ENCODE measurements at regions not wholly inside any gene's neighbourhood (a gene's known extent, or its start where the extent isn't known, plus 50 kb on each side); places are given as distances from the start of the nearest gene placed in this dataset.
A peak's percentile ranks its signal among the peaks of the same experiment; 100 is the strongest.

DNA sequence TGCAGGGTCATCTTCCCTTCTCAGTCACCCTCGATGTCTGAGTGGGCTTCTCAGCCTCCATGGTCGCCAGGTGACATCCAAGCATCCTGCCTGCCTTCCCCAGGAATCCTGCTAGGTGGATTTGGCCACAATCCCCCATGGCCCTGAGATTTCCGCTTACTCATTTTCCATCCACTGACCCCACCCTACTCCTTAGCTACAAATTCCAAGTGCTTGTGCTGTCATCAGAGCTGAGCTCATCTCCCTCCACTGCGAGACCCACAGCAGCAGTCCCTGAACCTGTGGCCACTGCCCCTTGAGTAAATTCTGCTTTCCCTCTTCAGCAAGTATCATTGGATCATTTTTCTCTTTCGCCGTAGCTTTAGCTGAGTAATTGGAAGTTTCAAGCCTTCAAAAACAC is 90.5 kb upstream of the ANKRD10 start:
- H3K27me3 ChIP-seq (ENCODE audit: control insufficient read depth in 3 of 3, insufficient read depth in 3 of 3, low read length in 2 of 3): no peaks in the 10 kb centered on the region
- WGBS, 2 donors: 83 to 91% methylated on average over 6 of the region's 6 CpGs
- H3K4me3 ChIP-seq: no peak overlapping the region
- peaks cover 0 to 2% (median 0%) of the 10 kb centered on the region in 4 donors for H3K9me3 ChIP-seq (ENCODE audit: control insufficient read depth in 4 of 4, insufficient read depth in 3 of 4, low read length in 3 of 4)
- ATAC-seq (ENCODE audit: insufficient read depth, low FRiP score) (no peak), DNase-seq (no peak)
- no peaks in the 10 kb centered on the region for H3K36me3 ChIP-seq (ENCODE audit: control insufficient read depth in 4 of 4, insufficient read depth in 4 of 4, low read length in 4 of 4)
- peaks cover 0 to 27% (median 12%) of the 10 kb centered on the region in 5 donors for H3K4me1 ChIP-seq (ENCODE audit: control insufficient read depth in 5 of 5, insufficient read depth in 5 of 5, low read length in 5 of 5)
- TF ChIP-seq, protein P1, sequence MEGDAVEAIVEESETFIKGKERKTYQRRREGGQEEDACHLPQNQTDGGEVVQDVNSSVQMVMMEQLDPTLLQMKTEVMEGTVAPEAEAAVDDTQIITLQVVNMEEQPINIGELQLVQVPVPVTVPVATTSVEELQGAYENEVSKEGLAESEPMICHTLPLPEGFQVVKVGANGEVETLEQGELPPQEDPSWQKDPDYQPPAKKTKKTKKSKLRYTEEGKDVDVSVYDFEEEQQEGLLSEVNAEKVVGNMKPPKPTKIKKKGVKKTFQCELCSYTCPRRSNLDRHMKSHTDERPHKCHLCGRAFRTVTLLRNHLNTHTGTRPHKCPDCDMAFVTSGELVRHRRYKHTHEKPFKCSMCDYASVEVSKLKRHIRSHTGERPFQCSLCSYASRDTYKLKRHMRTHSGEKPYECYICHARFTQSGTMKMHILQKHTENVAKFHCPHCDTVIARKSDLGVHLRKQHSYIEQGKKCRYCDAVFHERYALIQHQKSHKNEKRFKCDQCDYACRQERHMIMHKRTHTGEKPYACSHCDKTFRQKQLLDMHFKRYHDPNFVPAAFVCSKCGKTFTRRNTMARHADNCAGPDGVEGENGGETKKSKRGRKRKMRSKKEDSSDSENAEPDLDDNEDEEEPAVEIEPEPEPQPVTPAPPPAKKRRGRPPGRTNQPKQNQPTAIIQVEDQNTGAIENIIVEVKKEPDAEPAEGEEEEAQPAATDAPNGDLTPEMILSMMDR (IDR thresholded peaks at IDR 0.05; ENCODE audit: control extremely low read depth, extremely low read depth): no peak
- H3K27ac ChIP-seq (ENCODE audit: low read depth in 1 of 2, low read length in 1 of 2): peak overlapping the region; percentile 65 to 85
- no peak overlapping the region for H3K9ac ChIP-seq (ENCODE audit: insufficient read depth in 1 of 2, low read length in 2 of 2)

DNA sequence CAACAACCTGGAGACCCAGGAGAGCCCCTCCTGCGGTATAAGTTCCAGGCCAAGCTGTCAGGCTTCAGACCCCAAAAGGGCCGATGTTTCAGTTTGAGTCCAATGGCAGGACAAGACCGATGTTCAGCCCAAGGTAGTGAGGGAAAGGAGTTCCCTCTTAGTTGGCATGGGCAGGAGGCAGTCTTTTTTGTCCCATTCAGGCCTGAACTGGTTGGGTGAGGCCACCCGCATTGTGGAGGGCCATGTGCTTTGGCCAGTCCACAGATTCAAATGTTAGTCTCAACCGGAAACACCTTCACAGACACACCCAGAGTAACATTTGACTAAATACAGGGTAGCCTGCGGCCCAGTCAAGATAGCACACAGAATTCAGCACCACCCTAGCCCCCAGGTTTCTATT is 89.6 kb upstream of the ANKRD10 start:
- Histone ChIP-seq H3K27me3 (ENCODE audit: control insufficient read depth in 3 of 3, insufficient read depth in 3 of 3, low read length in 2 of 3) (peaks cover 0 to 2% (median 0%) of the 10 kb centered on the region in 3 donors), H3K4me3 (no peak overlapping the region), H3K9ac (ENCODE audit: insufficient read depth in 1 of 2, low read length in 2 of 2) (no peak overlapping the region), H3K36me3 (ENCODE audit: control insufficient read depth in 4 of 4, insufficient read depth in 4 of 4, low read length in 4 of 4) (no peaks in the 10 kb centered on the region), H3K4me1 (ENCODE audit: control insufficient read depth in 5 of 5, insufficient read depth in 5 of 5, low read length in 5 of 5) (peaks cover 0 to 27% (median 12%) of the 10 kb centered on the region in 5 donors), H3K9me3 (ENCODE audit: control insufficient read depth in 4 of 4, insufficient read depth in 3 of 4, low read length in 3 of 4) (peaks cover 0 to 2% (median 0%) of the 10 kb centered on the region in 4 donors), H3K27ac (ENCODE audit: low read depth in 1 of 2, low read length in 1 of 2) (no peak overlapping the region)
- 80 to 81% methylated on average over 6 of the region's 6 CpGs for WGBS, 2 donors
- no peak for ATAC-seq (ENCODE audit: insufficient read depth, low FRiP score)
- TF ChIP-seq, protein P1 (IDR thresholded peaks at IDR 0.05; ENCODE audit: control extremely low read depth, extremely low read depth): no peak
- DNase-seq: no peak

DNA sequence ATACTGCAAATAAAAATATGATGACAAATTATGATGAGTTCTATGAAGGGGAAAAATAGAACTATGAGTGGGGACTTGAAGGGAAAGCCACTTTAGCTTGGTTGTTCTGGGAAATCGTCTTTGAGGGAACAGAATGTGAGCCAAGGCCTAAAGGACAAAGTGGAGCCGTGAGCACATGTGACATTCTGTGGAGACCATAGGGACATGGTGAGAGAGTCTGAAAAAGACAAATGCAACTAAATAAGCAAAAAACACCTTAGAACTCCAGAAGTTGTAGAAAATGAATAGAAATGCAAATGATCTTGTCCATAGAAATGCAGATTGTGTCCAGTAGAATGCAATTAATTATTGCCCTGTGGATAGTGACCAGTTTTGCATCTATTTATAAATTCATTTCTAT is 86.8 kb upstream of the ANKRD10 start:
- H3K4me3 ChIP-seq: no peak overlapping the region
- no peak overlapping the region for H3K27ac ChIP-seq (ENCODE audit: low read depth in 1 of 2, low read length in 1 of 2)
- H3K9me3 ChIP-seq (ENCODE audit: control insufficient read depth in 4 of 4, insufficient read depth in 3 of 4, low read length in 3 of 4): peaks cover 0 to 2% (median 0%) of the 10 kb centered on the region in 4 donors
- no peaks in the 10 kb centered on the region for H3K36me3 ChIP-seq (ENCODE audit: control insufficient read depth in 4 of 4, insufficient read depth in 4 of 4, low read length in 4 of 4)
- peaks cover 0 to 15% (median 7%) of the 10 kb centered on the region in 5 donors for H3K4me1 ChIP-seq (ENCODE audit: control insufficient read depth in 5 of 5, insufficient read depth in 5 of 5, low read length in 5 of 5)
- no peak overlapping the region for H3K9ac ChIP-seq (ENCODE audit: insufficient read depth in 1 of 2, low read length in 2 of 2)
- ATAC-seq (ENCODE audit: insufficient read depth, low FRiP score) (no peak), DNase-seq (no peak)
- H3K27me3 ChIP-seq (ENCODE audit: control insufficient read depth in 3 of 3, insufficient read depth in 3 of 3, low read length in 2 of 3): peaks cover 0 to 2% (median 0%) of the 10 kb centered on the region in 3 donors
- 89 to 92% methylated on average over 2 of the region's 2 CpGs for WGBS, 2 donors
- TF ChIP-seq, protein P1 (IDR thresholded peaks at IDR 0.05; ENCODE audit: control extremely low read depth, extremely low read depth): no peak

DNA sequence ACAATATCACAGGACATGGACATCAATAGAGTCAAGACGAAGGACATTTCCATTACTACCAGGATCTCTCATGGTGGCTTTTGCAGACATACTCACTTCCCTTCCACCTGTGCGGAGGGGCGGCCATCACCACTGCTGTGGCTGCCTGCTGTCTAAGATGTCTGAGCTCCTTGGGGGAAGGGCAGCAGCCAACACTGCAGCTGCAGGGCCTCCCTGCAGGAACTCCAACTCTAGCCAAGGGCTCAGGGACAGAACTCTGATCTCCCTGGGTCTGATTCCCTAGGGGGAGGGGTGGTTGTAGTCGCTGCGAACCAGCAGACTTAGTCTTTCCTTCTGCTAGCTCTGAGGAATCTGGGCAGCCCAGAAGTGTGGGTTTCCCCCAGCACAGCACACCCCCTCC is 78.9 kb upstream of the ANKRD10 start:
- WGBS, 2 donors: 77 to 89% methylated on average over 5 of the region's 5 CpGs
- no peak overlapping the region for H3K9ac ChIP-seq (ENCODE audit: insufficient read depth in 1 of 2, low read length in 2 of 2)
- TF ChIP-seq, protein P1 (IDR thresholded peaks at IDR 0.05; ENCODE audit: control extremely low read depth, extremely low read depth): no peak
- ATAC-seq (ENCODE audit: insufficient read depth, low FRiP score): no peak
- no peaks in the 10 kb centered on the region for H3K36me3 ChIP-seq (ENCODE audit: control insufficient read depth in 4 of 4, insufficient read depth in 4 of 4, low read length in 4 of 4)
- H3K9me3 ChIP-seq (ENCODE audit: control insufficient read depth in 4 of 4, insufficient read depth in 3 of 4, low read length in 3 of 4): peaks cover 0 to 7% (median 0%) of the 10 kb centered on the region in 4 donors
- no peak overlapping the region for H3K27ac ChIP-seq (ENCODE audit: low read depth in 1 of 2, low read length in 1 of 2)
- no peak for DNase-seq
- no peaks in the 10 kb centered on the region for H3K4me1 ChIP-seq (ENCODE audit: control insufficient read depth in 5 of 5, insufficient read depth in 5 of 5, low read length in 5 of 5)
- no peak overlapping the region for H3K4me3 ChIP-seq
- H3K27me3 ChIP-seq (ENCODE audit: control insufficient read depth in 3 of 3, insufficient read depth in 3 of 3, low read length in 2 of 3): no peaks in the 10 kb centered on the region

Measured in lung (tissue), 11 donors.